GM13977 (cell line): ENCODE measurements at regions not wholly inside any gene's neighbourhood (a gene's known extent, or its start where the extent isn't known, plus 50 kb on each side); places are given as distances from the start of the nearest gene placed in this dataset.

Source experiments
- DNase-seq: peaks from one replicate; pipeline ENCODE4 v3.0.0; 2012; ENCODE audit warnings: low spot score
- in situ Hi-C: fragments of 300-500 bp; cut with MboI; formaldehyde crosslinking; loops from one replicate; pipeline ENCODE4 v1.12.0; 2022; ENCODE audit warnings: low sequenced_read_pairs, low pct_unique_long_range_greater_than_20kb, mixed read lengths, inconsistent platforms; ENCODE audit not compliant: unreplicated experiment
- TF ChIP-seq, protein P1 (sequence below): IDR thresholded peaks from 2 replicates; pipeline ENCODE4 v1.5.1; 2012; ENCODE audit warnings: mild to moderate bottlenecking, control low read depth; ENCODE audit not compliant: insufficient read depth; ENCODE audit errors: extremely low read depth, missing control alignments

DNA sequence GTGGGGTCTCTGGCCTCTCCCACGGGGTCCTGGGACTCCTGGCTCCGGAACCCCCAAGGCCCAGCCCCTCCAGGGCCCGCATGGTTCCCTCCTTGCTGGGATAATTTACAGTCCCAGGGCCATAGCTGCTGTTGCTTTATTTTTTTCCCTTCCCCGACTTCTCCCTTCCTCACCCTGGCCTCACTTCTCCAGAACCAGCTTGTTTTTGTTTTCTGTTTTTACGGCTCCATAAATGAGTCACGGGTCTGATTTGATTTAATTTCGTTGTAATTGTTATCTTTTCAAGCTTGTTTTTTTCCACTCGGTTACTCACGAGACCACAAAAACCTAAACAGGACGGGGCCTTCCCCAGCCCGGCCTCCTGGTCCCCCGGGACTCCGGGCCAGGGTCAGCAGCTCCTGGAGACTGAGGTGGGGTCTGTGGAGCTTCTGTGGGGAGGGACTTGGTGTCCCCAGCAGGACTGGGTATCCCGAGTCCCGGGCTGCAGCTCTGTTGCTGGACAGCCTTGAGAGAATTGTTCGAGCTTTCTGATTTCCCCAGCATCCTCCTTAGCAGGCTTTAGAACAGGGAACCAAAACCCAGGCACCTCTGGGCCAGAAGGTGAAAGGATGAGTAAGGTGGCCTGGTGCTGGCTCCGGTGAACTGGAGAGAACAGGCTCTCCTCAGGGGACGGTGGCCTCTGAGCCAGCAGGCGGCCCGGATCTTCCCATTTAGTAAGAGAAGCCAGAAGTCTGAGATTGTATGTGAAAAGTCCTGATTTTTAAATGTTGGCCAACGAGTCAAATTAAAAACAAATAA is 94.9 kb downstream of the CEBPB start:
- DNase-seq = peak; percentile 74
- TF ChIP-seq, protein P1, sequence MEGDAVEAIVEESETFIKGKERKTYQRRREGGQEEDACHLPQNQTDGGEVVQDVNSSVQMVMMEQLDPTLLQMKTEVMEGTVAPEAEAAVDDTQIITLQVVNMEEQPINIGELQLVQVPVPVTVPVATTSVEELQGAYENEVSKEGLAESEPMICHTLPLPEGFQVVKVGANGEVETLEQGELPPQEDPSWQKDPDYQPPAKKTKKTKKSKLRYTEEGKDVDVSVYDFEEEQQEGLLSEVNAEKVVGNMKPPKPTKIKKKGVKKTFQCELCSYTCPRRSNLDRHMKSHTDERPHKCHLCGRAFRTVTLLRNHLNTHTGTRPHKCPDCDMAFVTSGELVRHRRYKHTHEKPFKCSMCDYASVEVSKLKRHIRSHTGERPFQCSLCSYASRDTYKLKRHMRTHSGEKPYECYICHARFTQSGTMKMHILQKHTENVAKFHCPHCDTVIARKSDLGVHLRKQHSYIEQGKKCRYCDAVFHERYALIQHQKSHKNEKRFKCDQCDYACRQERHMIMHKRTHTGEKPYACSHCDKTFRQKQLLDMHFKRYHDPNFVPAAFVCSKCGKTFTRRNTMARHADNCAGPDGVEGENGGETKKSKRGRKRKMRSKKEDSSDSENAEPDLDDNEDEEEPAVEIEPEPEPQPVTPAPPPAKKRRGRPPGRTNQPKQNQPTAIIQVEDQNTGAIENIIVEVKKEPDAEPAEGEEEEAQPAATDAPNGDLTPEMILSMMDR = no peak
- in situ Hi-C loops = no loop called here

DNA sequence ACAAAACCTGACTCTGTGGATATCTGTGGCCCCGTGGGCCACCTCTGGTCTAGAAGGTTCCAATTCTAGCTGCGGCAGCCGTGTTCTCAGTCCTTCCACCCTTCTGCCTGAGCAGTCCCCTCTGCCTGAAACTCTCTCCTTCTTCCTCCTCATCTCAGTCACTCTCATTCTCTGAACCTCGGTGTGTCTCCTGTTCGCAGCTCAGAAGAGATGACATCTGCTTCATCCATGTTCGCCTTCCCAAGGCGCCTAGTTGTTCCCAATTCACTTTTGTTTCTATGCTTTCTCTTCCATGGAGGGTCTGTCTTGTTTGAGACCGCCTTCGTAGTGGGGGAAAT is 95.5 kb downstream of the CEBPB start:
- peak; percentile 48 for DNase-seq
- in situ Hi-C loops = no loop called here
- TF ChIP-seq, protein P1 = no peak

DNA sequence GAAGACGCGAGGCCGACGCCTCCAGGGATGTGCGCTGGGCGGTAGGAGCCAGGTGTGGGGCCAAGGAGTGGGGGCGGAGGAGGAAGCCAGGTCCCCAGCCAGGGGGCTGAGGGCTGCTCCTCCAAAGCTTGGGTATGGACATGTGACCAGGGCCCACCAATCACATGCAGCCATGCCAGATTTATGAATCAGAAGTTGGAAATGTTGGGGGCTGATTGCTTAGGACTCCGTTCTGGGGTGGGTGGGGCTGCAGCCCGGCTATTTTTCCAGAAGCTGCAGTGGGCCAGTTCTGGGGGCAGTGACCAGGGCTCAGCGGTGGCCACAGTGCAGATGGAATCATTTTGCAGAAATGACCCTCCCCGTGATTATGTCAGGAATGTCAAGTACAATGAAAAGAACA is 96.0 kb downstream of the CEBPB start:
- in situ Hi-C loops = no loop called here
- peak; percentile 80 for DNase-seq
- TF ChIP-seq, protein P1 = no peak

DNA sequence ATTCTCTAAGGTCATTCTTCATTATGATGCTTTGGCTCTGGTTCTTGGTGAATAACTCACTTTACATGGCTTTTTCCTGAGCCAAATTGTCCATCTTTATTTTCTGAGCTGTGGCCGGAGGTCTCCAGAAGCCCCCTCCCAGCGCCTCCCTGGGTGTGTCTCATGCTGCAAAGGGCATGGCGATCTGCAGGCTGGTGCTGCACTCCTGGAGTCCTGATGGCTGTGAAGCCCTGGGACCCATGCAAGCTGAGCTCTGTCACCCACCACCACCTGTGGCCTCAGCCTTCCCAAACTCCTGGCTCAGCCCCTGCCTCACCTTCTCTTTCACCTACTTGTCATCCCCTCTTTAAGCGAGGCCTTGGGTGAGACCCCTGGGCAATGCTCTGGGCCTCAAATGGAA is 96.9 kb downstream of the CEBPB start:
- no peak for DNase-seq
- TF ChIP-seq, protein P1 = no peak
- in situ Hi-C loops = no loop called here

DNA sequence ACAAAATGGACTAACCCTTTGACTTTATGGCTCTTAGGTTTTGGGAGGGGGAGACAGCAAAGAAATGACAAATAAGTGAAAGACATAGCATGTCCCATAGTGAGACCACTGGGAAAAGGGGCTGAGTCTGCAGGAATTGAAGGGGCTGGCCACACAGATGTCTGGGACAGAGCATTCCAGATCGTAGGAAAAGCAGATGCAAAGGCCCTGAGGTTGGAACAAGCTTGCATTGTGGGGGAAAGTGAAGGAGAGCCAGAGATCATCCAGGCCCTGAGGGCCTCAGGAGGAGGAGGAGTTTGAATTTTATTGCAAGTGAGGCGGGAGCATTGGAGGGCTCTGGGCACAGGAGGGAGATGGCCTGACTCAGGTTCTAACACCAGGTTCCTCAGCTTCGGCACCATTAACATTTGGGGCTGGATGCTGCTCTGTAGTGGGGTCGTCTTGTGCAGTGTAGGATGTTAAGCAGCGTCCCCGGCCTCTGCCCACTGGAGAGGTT is 97.5 kb downstream of the CEBPB start:
- TF ChIP-seq, protein P1 = no peak
- no peak for DNase-seq
- in situ Hi-C loops = no loop called here

DNA sequence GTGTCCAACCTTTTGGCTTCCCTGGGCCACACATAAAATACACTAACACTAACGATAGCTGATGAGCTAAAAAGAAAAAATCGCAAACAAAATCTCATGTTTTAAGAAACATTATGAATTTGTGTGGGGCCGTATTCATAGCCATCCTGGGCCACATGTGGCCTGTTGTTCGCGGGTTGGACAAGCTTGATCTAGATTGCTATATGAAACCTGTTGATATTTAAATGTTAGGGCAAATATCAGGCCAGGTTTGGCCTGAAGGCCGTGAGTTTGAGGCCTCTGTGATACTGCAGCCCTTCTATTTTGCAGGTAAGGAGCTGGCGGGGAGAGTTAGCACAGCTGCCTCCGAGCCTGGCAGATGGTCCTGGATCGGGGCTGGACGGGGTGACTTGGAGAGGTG is 99.0 kb downstream of the CEBPB start:
- in situ Hi-C loops = no loop called here
- no peak for DNase-seq
- TF ChIP-seq, protein P1 = no peak
